Progenitor cell of endocrine pancreas (in vitro differentiated cells): ENCODE measurements at regions not wholly inside any gene's neighbourhood (a gene's known extent, or its start where the extent isn't known, plus 50 kb on each side); places are given as distances from the start of the nearest gene placed in this dataset.

Experiments
- DNase-seq: peaks from one replicate; pipeline ENCODE4 v3.0.0; 2021; ENCODE audit warnings: low spot score; ENCODE audit not compliant: unreplicated experiment
- H3K27ac Mint-ChIP-seq: 2 replicates; pipeline ENCODE4 v1.8.0; 2021; ENCODE audit warnings: mild to moderate bottlenecking, moderate library complexity, mixed read lengths
- H3K27me3 Mint-ChIP-seq: 2 replicates; pipeline ENCODE4 v1.8.0; 2021; ENCODE audit warnings: mixed read lengths
- H3K36me3 Mint-ChIP-seq: 2 replicates; pipeline ENCODE4 v1.8.0; 2022; ENCODE audit warnings: mixed read lengths; ENCODE audit not compliant: insufficient read depth
- H3K4me1 Mint-ChIP-seq: 2 replicates; pipeline ENCODE4 v1.8.0; 2021; ENCODE audit warnings: low read depth, mixed read lengths
- H3K4me3 Mint-ChIP-seq: 2 replicates; pipeline ENCODE4 v1.8.0; 2021; ENCODE audit warnings: low read depth, mild to moderate bottlenecking, moderate library complexity, mixed read lengths
- H3K9me3 Mint-ChIP-seq: 2 replicates; pipeline ENCODE4 v1.8.0; 2021; ENCODE audit warnings: low read depth, mixed read lengths
- TF ChIP-seq, protein P1 (sequence below): fragments of 200-600 bp; sonication (generic); IDR thresholded peaks from one replicate; pipeline ENCODE4 v1.5.0; 2021; ENCODE audit warnings: antibody characterized with exemption, mild to moderate bottlenecking; ENCODE audit not compliant: unreplicated experiment

DNA sequence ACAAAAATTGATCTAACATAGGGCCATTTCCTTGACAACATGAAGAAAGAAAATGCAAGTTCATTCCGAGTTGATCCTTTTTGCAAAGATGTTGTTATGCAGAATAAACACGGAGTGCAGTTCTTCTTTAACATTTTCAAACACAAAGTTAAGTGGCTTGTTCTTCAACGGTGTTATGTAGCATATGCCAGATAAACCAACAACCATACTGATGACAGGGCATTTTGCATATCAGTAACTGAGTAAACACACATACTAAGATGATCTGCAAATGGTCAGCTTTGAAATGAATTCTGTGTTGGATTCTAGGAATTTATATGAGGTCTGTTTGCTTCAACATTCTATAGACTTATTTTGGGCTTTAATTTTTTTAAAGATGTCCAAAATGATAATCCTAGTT lies 266.4 kb downstream of the GPD2 start:
- TF ChIP-seq, protein P1, sequence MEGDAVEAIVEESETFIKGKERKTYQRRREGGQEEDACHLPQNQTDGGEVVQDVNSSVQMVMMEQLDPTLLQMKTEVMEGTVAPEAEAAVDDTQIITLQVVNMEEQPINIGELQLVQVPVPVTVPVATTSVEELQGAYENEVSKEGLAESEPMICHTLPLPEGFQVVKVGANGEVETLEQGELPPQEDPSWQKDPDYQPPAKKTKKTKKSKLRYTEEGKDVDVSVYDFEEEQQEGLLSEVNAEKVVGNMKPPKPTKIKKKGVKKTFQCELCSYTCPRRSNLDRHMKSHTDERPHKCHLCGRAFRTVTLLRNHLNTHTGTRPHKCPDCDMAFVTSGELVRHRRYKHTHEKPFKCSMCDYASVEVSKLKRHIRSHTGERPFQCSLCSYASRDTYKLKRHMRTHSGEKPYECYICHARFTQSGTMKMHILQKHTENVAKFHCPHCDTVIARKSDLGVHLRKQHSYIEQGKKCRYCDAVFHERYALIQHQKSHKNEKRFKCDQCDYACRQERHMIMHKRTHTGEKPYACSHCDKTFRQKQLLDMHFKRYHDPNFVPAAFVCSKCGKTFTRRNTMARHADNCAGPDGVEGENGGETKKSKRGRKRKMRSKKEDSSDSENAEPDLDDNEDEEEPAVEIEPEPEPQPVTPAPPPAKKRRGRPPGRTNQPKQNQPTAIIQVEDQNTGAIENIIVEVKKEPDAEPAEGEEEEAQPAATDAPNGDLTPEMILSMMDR, result no peak
- no peaks in the 10 kb centered on the region for H3K4me1 Mint-ChIP-seq
- H3K9me3 Mint-ChIP-seq, result peaks cover 4% of the 10 kb centered on the region
- DNase-seq, result no peak
- no peaks in the 10 kb centered on the region for H3K36me3 Mint-ChIP-seq
- no peak overlapping the region for H3K4me3 Mint-ChIP-seq
- no peaks in the 10 kb centered on the region for H3K27me3 Mint-ChIP-seq
- no peak overlapping the region for H3K27ac Mint-ChIP-seq

DNA sequence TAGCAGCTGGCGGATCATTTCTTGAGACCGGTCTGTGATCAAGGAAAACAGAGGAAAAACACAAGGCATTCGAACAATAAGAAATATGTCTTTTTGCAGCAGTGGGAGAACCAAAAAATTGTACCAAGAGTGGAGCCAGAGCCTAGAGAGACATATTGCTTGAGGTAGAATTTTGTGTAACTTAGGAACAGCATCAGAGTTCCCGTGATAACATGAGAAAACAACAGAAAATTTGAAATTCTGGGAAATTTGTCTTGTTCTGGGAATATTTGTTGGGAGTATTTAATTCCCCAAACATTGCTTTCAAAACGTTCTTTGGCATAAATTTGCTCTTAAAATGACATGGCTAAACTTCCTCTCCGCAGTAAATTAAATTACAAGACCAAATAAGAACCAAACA lies 267.5 kb downstream of the GPD2 start:
- Mint-ChIP-seq H3K4me1 (no peaks in the 10 kb centered on the region), H3K27me3 (no peaks in the 10 kb centered on the region), H3K4me3 (no peak overlapping the region), H3K9me3 (peaks cover 4% of the 10 kb centered on the region), H3K36me3 (no peaks in the 10 kb centered on the region), H3K27ac (no peak overlapping the region)
- no peak for DNase-seq
- TF ChIP-seq, protein P1, result no peak

DNA sequence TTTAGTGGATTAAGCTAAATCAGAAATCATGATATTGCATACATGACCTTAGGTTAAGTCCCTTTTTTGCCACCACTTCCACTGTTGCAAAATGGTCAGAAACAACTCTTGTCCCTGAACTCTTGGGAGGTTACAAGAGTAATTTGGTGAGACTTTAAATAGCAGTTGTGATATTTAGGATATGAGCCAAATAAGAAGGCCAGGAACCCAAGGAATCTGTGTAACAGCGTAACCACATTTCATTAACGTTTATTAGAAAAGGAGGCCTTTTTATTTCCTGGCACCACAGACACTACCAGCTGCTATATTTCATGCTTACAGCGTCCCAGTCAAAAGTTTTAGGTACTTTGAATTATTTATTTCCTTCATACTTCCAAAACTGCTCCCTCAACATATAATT lies 268.0 kb downstream of the GPD2 start:
- DNase-seq, result no peak
- H3K27ac Mint-ChIP-seq, result no peak overlapping the region
- TF ChIP-seq, protein P1, result no peak
- H3K27me3 Mint-ChIP-seq, result no peaks in the 10 kb centered on the region
- H3K4me3 Mint-ChIP-seq, result no peak overlapping the region
- H3K36me3 Mint-ChIP-seq, result no peaks in the 10 kb centered on the region
- H3K4me1 Mint-ChIP-seq, result no peaks in the 10 kb centered on the region
- H3K9me3 Mint-ChIP-seq, result peaks cover 4% of the 10 kb centered on the region

DNA sequence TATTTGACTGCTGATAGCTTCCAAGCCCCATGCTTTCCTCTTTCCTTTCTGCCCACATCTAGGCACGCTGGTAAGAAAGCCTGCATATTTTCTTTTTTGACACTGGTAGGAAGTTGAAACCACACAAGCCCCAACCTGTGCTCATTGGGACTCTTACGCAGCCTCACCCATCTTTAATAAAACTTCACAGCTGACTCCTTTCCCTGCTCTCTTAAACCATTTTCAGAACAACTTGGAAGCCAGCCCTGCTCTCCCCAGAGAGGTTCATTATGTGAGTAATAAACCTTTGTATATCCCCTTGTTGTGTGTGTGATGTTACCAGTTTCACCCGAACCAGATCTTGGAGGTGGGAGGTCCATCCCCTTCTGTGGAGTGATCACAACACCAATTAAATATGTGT lies 268.4 kb downstream of the GPD2 start:
- Mint-ChIP-seq H3K9me3 (peaks cover 4% of the 10 kb centered on the region), H3K36me3 (no peaks in the 10 kb centered on the region), H3K4me1 (no peaks in the 10 kb centered on the region), H3K4me3 (no peak overlapping the region), H3K27me3 (no peaks in the 10 kb centered on the region), H3K27ac (no peak overlapping the region)
- TF ChIP-seq, protein P1, result no peak
- DNase-seq, result no peak

DNA sequence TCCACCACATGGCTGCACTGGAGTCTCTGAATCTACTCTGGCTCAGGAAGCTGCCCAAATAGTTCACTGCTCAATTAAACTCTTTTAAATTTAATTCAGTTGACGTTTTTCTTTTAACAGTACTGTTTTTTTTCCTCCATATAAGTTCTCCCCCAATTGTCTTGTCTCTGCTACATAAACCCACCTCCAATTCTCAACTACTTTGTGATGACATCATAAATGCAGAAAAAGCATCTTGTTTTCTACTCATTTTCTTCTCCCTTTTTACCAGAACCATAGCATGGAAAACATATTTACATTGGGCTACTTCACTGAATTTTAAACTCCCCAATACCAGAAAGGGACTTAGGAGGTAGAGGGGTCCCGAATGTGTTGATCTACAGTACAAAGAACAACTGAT lies 270.4 kb downstream of the GPD2 start:
- no peaks in the 10 kb centered on the region for H3K27me3 Mint-ChIP-seq

More for the DNA sequence above, 270.4 kb downstream of the GPD2 start:
- no peaks in the 10 kb centered on the region for H3K36me3 Mint-ChIP-seq
- H3K4me3 Mint-ChIP-seq, result no peak overlapping the region
- H3K9me3 Mint-ChIP-seq, result peaks cover 4% of the 10 kb centered on the region
- H3K27ac Mint-ChIP-seq, result no peak overlapping the region
- TF ChIP-seq, protein P1, result no peak
- H3K4me1 Mint-ChIP-seq, result no peaks in the 10 kb centered on the region
- no peak for DNase-seq
